Upper lobe of left lung (tissue), 6 donors: ENCODE measurements at regions not wholly inside any gene's neighbourhood (a gene's known extent, or its start where the extent isn't known, plus 50 kb on each side); places are given as distances from the start of the nearest gene placed in this dataset.

Experiments
- ATAC-seq, 2 donors: fragments of 200-7000 bp; cut with Tn5 transposase; one replicate each; pipeline ENCODE4 v1.9.1; 2022; ENCODE audit warnings: mild to moderate bottlenecking in 2 of 2, moderate library complexity in 2 of 2; ENCODE audit not compliant: low FRiP score in 2 of 2
- DNase-seq, 2 donors: peaks; one replicate each; pipeline ENCODE4 v3.0.0-alpha.2; 2019 to 2020
- H3K27ac ChIP-seq, 4 donors: fragments of 200-600 bp; sonication (generic); one replicate each; pipeline ENCODE4 v1.5.1; 2016 to 2019
- H3K27me3 ChIP-seq, 4 donors: fragments of 200-600 bp; sonication (generic); one replicate each; pipeline ENCODE4 v1.5.1; 2017 to 2019
- H3K36me3 ChIP-seq, 4 donors: fragments of 200-600 bp; sonication (generic); one replicate each; pipeline ENCODE4 v1.5.1; 2016 to 2019
- H3K4me1 ChIP-seq, 4 donors: fragments of 200-600 bp; sonication (generic); one replicate each; pipeline ENCODE4 v1.5.1; 2018 to 2019
- H3K4me3 ChIP-seq, 4 donors: fragments of 200-600 bp; sonication (generic); one replicate each; pipeline ENCODE4 v1.5.1; 2017 to 2019; ENCODE audit warnings: mild to moderate bottlenecking in 2 of 4, moderate library complexity in 1 of 4
- H3K9me3 ChIP-seq, 4 donors: fragments of 200-600 bp; sonication (generic); one replicate each; pipeline ENCODE4 v1.5.1; 2018 to 2019
- CTCF ChIP-seq, 6 experiments: fragments of 450-650 bp in 4 of 6; fragments of 200-600 bp in 2 of 6; sonication (generic) in 2 of 6; IDR thresholded peaks; one replicate each; pipeline ENCODE4 v1.5.1; 2016 to 2019; ENCODE audit warnings: antibody characterized with exemption in 6 of 6
- EP300 ChIP-seq, 4 donors: sonication (generic); formaldehyde crosslinking; IDR thresholded peaks; one replicate each; pipeline ENCODE4 v1.5.1; 2017; ENCODE audit warnings: antibody characterized with exemption in 4 of 4, control low read depth in 2 of 4
- POLR2A ChIP-seq, 4 donors: fragments of 450-650 bp; IDR thresholded peaks; one replicate each; pipeline ENCODE4 v1.5.1; 2016 to 2017; ENCODE audit warnings: antibody characterized with exemption in 4 of 4, mild to moderate bottlenecking in 2 of 4
- POLR2AphosphoS5 ChIP-seq, 2 donors: sonication (generic); formaldehyde crosslinking; IDR thresholded peaks; one replicate each; pipeline ENCODE4 v1.5.1; 2017; ENCODE audit warnings: antibody characterized with exemption in 2 of 2
- WGBS, 2 donors: methylation state at CpG; one replicate each; pipeline ENCODE4 v1.1.5; 2017 to 2018; 5-methylcytosine and 5-hydroxymethylcytosine counted together
- donor health status: DM: no; HTN: no; CAD: no; lungs with moderate emphysema.
- donor health status: DM: no; HTN: yes; CAD: no; lungs with severe emphysema.

- H3K4me1 ChIP-seq = no peaks in the 10 kb centered on the region
- H3K9me3 ChIP-seq = no peaks in the 10 kb centered on the region
- H3K36me3 ChIP-seq = no peaks in the 10 kb centered on the region
- no peak overlapping the region for H3K27ac ChIP-seq
- ATAC-seq (no peak), DNase-seq (no peak)
- H3K27me3 ChIP-seq = no peaks in the 10 kb centered on the region
- no peak overlapping the region for H3K4me3 ChIP-seq
- WGBS, 2 donors = 80 to 85% methylated on average over 2 of the region's 2 CpGs
- no peak for TF ChIP-seq POLR2A (IDR thresholded peaks at IDR 0.05)
- TF ChIP-seq CTCF (IDR thresholded peaks at IDR 0.05) = no peak
Observed at GRCh38 chr2:56707650-56708049, 523.9 kb downstream of the CCDC85A start.

- no peak for DNase-seq
- Histone ChIP-seq H3K27me3 (no peaks in the 10 kb centered on the region), H3K9me3 (no peaks in the 10 kb centered on the region), H3K36me3 (no peaks in the 10 kb centered on the region), H3K27ac (no peak overlapping the region), H3K4me1 (no peaks in the 10 kb centered on the region), H3K4me3 (no peak overlapping the region)
- TF ChIP-seq POLR2A (IDR thresholded peaks at IDR 0.05) (no peak), POLR2AphosphoS5 (IDR thresholded peaks at IDR 0.05) (no peak), CTCF (IDR thresholded peaks at IDR 0.05) (no peak), EP300 (IDR thresholded peaks at IDR 0.05) (no peak)
- WGBS, 2 donors = 80 to 85% methylated on average over 3 of the region's 3 CpGs
- ATAC-seq = no peak
Observed at GRCh38 chr2:56709181-56709580, 525.4 kb downstream of the CCDC85A start.

GRCh38 chr2:56713161-56713676 lies 529.4 kb downstream of the CCDC85A start:
- DNase-seq = no peak
- Histone ChIP-seq H3K36me3 (no peaks in the 10 kb centered on the region), H3K4me1 (no peaks in the 10 kb centered on the region), H3K27me3 (no peaks in the 10 kb centered on the region), H3K27ac (no peak overlapping the region), H3K4me3 (no peak overlapping the region), H3K9me3 (no peaks in the 10 kb centered on the region)
- WGBS, 2 donors = 79 to 81% methylated on average over 5 of the region's 5 CpGs
- ATAC-seq = no peak
- TF ChIP-seq POLR2A (IDR thresholded peaks at IDR 0.05) (no peak), POLR2AphosphoS5 (IDR thresholded peaks at IDR 0.05) (no peak), CTCF (IDR thresholded peaks at IDR 0.05) (no peak), EP300 (IDR thresholded peaks at IDR 0.05) (no peak)

GRCh38 chr2:56713978-56714377 lies 530.2 kb downstream of the CCDC85A start:
- Histone ChIP-seq H3K36me3 (no peaks in the 10 kb centered on the region), H3K27me3 (no peaks in the 10 kb centered on the region), H3K4me3 (no peak overlapping the region), H3K4me1 (no peaks in the 10 kb centered on the region), H3K27ac (no peak overlapping the region), H3K9me3 (no peaks in the 10 kb centered on the region)
- no peak for TF ChIP-seq CTCF (IDR thresholded peaks at IDR 0.05)
- DNase-seq (no peak), ATAC-seq (no peak)
- WGBS, 2 donors = 84 to 88% methylated on average over 1 of the region's 1 CpG

GRCh38 chr2:56714400-56714799 lies 530.6 kb downstream of the CCDC85A start:
- DNase-seq = no peak
- ATAC-seq = no peak
- Histone ChIP-seq H3K9me3 (peaks cover 0 to 3% (median 0%) of the 10 kb centered on the region in 4 donors), H3K4me3 (no peak overlapping the region), H3K36me3 (no peaks in the 10 kb centered on the region), H3K27ac (no peak overlapping the region), H3K27me3 (no peaks in the 10 kb centered on the region), H3K4me1 (no peaks in the 10 kb centered on the region)
- TF ChIP-seq POLR2AphosphoS5 (IDR thresholded peaks at IDR 0.05) (no peak), EP300 (IDR thresholded peaks at IDR 0.05) (no peak), CTCF (IDR thresholded peaks at IDR 0.05) (no peak), POLR2A (IDR thresholded peaks at IDR 0.05) (no peak)
- WGBS, 2 donors = 81 to 91% methylated on average over 7 of the region's 7 CpGs
